Stimulated activated CD4-positive, alpha-beta T cell treated with anti-CD3 and anti-CD28 coated beads, Interleukin-12 subunit alpha, Interleukin-12 subunit beta, amount 100 ng/mL, for 4 hours (primary cell): ENCODE measurements at regions not wholly inside any gene's neighbourhood (a gene's known extent, or its start where the extent isn't known, plus 50 kb on each side); places are given as distances from the start of the nearest gene placed in this dataset.
"Not testable (repeated sequence)": the region's sequence is repeated elsewhere in the genome, so short reads cannot be mapped to it uniquely, and the experiment has no call there.

ENCODE experiments used
- DNase-seq: peaks from one replicate; pipeline ENCODE4 v3.0.0-alpha.2; 2020

DNA sequence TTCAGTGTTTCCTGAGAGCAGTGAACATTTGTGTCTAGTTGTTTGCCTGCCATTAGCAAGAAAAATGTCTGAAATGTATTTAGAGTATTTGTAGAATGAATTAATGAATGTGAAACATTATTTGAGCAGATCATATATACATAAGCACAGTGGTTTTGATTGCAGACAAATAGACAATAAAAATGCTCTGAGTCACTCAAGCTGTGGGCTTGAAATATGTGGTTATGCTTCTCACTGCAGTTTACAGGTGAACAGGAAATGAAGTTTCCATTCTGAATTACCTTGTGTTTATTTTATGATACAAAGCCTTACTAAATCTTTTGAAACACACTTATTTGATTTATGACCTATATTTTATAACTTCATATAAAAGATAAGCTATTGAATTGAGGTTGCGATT lies 827.7 kb downstream of the TMTC2 start:
- no peak for DNase-seq

DNA sequence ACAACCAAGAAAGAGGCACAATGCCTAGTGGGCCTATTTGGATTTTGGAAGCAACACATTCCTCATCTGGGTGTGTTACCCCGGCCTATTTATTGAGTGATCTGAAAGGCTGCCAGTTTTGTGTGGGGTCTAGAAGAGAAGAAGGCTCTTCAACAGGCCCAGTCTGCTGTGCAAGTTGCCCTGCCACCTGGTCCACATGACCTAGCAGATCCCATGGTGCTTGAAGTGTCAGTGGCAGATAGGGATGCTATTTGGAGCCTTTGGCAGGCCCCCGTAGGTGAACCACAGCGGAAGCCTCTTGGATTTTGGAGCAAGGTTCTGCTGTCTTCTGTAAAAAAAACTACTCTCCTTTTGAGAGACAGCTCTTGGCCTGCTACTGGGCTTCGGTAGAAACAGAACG lies 820.1 kb downstream of the TMTC2 start:
- DNase-seq = no peak

DNA sequence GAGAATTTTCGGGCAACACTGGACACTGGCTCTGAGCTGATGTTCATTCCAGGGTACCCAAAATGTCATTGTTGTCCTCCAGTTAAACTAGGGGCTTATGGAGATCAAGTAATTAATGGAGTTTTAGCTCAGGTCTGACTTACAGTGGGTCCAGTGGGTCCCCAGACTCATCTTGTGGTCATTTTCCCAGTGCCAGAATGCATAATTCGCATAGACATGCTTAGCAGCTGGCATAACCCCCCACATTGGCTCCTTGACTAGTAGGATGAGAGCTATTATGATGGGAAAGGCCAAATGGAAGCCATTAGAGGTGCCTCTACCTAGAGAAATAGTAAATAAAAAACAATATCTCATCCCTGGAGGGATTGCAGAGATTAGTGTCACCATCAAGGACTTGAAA lies 818.9 kb downstream of the TMTC2 start:
- no peak for DNase-seq

DNA sequence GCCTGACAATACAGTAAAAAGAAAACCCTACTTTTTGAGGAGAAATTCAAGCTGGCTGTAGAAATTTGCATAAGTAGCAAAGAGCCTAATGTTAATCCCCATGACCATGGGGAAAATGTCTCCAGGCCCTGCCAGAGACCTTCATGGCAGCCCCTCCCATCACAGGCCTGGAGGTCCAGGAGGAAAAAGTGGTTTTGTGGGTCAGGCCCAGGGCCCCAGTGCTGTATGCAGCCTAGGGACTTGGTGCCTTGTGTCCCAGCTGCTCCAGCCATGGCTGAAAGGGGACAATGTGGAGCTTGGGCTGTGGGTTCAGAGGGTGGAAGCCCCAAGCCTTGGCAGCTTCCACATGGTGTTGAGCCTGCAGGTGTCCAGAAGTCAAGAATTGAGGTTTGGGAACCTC lies 813.2 kb downstream of the TMTC2 start:
- not testable (repeated sequence) for DNase-seq

- DNase-seq = no peak
Observed at GRCh38 chr12:83477696-83478095, 791.0 kb downstream of the TMTC2 start.

- no peak for DNase-seq
Observed at GRCh38 chr12:83476695-83477690, 790.3 kb downstream of the TMTC2 start.

- DNase-seq = no peak
Observed at GRCh38 chr12:83476006-83476405, 789.3 kb downstream of the TMTC2 start.

GRCh38 chr12:83474369-83474768 lies 787.7 kb downstream of the TMTC2 start:
- no peak for DNase-seq

DNA sequence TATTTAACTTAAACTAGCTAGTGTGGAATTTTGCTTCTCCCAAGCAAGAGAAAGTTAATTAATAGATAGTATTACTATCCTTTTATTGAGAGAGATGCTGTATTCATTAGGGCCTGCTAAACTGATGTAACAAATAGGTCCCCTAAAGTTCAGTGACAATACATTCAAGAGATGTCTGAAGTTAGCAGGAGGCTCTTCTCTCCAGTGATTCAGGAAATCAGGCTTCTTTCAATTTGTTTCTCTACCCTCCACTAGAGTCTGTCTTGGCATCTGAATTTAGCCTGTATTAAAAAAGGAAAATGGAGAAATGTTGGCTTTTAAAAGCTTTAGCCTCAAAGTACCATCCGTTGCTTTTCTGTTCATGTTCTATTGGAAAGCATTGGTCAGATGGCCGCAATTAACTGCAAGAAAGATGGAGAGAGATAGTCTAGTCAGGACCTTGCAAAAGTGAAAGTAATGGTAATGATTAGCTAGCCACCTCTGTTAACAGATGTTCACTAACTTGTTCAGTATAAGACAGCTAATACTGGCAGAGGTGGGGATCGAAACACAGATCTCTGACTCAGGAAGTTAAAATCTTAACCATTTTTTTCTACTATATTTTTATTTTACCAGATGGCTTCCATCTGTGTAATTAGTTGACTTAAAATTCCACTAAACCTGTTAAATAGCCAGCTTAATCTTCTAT lies 786.8 kb downstream of the TMTC2 start:
- no peak for DNase-seq

DNA sequence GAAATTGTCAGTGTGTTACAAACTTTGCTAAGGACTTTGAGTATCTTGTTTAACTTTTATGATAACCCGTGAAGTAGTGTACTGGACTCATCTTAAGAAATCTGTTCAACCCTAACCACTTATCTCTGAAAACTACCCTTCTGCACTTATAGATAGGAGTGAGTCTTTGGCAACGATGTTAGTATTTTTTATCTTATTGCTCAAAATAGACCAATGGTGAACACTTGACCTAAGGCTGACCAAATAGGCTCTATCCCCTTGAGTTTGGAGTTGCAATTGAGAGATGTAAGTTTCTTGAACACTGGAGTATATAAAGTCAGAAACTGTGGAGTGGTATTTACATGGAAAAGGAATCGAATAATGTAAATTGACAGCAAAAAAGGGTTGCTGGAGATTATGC lies 786.1 kb downstream of the TMTC2 start:
- DNase-seq = no peak

DNA sequence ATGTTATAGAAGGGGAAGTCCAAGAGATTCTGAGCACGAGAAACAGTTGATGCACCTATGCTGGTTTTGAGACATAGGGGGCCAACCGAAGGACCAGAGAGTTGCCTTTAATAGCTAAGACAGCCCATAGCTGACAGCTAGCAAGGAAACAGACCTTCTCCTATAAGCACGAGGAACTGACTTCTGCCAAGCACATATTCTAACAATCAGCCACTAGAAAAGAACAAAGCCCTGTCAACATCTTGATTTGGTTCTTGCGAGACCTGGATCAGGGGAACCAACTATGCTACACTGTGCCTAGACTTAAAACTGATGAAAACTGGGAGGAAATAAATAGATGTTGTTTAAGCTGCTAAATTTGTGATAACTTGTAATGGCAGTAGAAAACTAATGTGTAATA lies 785.6 kb downstream of the TMTC2 start:
- no peak for DNase-seq

DNA sequence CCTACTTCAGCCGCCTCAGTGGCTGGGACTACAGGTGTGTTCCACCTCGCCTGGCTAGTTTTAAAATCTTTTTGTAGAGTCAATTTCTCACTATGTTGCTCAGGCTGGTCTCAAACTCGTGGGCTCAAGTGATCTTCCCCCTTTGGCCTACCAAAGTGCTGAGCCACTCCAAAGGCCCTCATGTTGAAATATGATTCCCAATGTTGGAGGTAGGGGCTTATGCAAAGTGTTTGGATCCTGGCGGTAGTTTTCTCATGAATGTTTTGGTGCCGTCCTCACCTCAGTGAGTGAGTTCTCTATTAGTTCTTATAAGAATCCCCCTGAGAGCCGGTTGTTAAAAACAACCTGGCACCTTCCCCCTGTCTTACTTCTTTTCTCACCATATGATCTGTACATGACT lies 784.6 kb downstream of the TMTC2 start:
- no peak for DNase-seq

- no peak for DNase-seq
Observed at GRCh38 chr12:83470749-83471148, 784.0 kb downstream of the TMTC2 start.

DNA sequence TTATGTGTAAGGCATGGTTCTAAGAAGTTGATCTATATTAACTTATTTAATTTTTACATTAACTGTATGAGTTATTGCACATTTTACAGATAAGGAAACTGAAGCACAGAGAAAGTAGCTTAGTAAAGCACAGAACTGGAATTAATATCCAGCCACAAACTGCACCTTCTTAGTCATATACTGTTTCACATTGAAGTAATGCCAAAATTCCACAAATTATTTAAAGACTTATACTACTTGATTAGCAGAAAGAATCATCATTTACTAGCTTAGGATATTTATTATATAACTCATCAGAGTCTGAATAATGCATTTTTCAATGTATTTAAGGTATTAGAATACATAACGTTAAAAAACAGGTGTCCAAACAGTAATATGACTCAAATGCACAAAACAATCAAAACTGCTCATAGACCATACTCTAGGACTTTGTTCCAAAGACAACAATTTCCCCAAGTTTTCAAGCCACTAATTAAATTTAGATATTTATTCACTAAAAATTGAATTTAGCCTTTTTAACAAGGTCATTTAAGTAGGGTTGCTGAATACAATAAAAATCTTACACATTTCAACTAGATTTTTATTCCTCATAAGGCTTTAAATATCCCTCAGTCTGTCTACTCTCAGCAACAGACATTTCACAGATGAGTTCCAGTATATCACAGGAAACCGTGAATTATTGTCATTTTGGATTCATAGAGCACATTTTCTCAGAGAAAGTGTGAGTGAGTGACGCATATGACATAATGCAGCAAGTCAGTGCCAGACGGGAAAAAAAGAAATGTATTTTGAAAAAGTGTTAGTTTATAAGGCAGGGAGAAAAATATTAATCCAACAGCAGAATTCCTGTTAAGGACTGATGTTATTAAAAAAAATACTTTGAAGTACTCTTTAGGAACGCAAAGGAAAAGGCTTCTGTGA lies 782.5 kb downstream of the TMTC2 start:
- no peak for DNase-seq

DNA sequence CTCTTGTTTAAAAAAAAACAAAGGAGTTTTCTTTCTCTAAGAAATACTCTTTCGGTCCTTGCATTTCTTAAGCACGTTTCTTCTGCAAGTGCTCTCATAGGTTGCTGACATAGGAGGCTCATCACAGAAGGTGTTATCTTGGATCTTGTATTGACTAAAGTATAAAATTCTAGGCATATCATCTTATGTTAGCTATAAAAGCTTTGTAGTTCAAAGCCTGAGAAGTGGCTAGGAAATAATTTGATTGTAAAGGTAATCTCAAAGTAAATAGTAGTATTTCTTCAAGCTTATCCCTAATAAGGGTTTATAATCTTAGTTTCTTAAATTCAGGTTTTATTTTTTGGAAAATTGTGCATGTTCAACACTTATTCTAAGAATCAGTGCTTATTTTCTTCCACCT lies 778.9 kb downstream of the TMTC2 start:
- DNase-seq = no peak

DNA sequence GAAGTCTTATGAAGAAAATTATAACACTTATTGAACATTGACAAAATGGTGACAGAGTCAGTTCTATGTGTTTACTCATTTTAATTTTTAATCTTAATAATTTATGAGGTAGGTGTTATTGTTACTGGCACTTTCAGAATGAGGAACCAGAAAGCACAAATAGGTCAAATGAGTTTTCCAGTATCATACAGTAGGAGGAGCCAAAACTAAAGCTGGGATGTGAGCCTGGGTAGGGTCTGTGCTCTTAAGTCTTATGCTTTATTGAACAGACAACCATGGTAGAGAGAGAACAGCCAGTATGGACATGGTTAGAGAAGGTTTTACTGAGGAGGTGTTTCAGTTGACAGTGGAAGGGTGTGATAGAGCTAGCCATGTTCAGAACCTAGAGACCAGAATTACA lies 775.7 kb downstream of the TMTC2 start:
- DNase-seq = no peak

GRCh38 chr12:83461336-83461935 lies 774.7 kb downstream of the TMTC2 start:
- DNase-seq = no peak

GRCh38 chr12:83451189-83451588 lies 764.5 kb downstream of the TMTC2 start:
- DNase-seq = no peak

- DNase-seq = no peak
Observed at GRCh38 chr12:83434600-83434999, 747.9 kb downstream of the TMTC2 start.

DNA sequence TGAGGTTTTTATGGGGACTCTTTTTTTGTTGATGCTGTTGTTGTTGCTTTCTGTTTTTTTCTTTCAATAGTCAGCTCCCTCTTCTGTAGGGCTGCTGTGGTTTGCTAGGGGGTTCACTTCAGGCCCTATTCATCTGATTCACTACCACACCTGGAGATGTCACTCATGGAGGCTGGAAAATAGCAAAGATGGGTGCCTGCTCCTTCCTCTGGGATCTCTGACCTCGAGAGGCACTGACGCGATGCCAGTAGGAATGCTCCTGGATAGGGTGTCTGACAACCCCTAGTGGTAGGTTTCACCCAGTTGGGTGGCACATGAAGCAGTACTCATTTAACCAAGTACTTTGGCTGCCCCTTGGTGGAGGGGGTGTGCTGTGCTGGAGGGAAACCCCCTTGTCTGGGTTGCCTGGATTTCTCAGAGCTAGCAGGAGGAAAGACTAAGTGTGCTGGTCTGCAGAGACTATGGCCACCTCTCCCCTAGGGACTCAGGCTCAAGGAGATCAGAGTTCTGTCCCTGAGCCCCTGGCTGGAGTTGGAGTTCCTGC lies 745.5 kb downstream of the TMTC2 start:
- no peak for DNase-seq

- not testable (repeated sequence) for DNase-seq
Observed at GRCh38 chr12:83427586-83428136, 741.0 kb downstream of the TMTC2 start.

- DNase-seq = no peak
Observed at GRCh38 chr12:83414981-83415380, 728.3 kb downstream of the TMTC2 start.
